SK-N-SH treated with all-trans-retinoic acid at 6 μM for 48 hours (cell line): ENCODE measurements at regions not wholly inside any gene's neighbourhood (a gene's known extent, or its start where the extent isn't known, plus 50 kb on each side); places are given as distances from the start of the nearest gene placed in this dataset.

ENCODE experiments used
- ATAC-seq: fragments of 200-7000 bp; cut with Tn5 transposase; 3 replicates; pipeline ENCODE4 v1.9.1; 2020; ENCODE audit warnings: mild to moderate bottlenecking, moderate library complexity
- ARNTL ChIP-seq: fragments of 450-650 bp; formaldehyde crosslinking; IDR thresholded peaks from 2 replicates; pipeline ENCODE4 v1.5.0; 2020; ENCODE audit warnings: low read depth, mild to moderate bottlenecking, moderate library complexity, borderline replicate concordance
- BACH2 ChIP-seq: fragments of 250-450 bp; sonication (Bioruptor Pico); IDR thresholded peaks from 2 replicates; pipeline ENCODE4 v1.9.0; 2021; ENCODE audit warnings: mild to moderate bottlenecking, borderline replicate concordance
- CREB5 ChIP-seq: fragments of 250-450 bp; sonication (Bioruptor Pico); IDR thresholded peaks from 2 replicates; pipeline ENCODE4 v1.5.1; 2020; ENCODE audit warnings: low read depth, mild to moderate bottlenecking, moderate library complexity
- CSDC2 ChIP-seq: fragments of 250-450 bp; sonication (Bioruptor Pico); IDR thresholded peaks from 2 replicates; pipeline ENCODE4 v1.5.0; 2020; ENCODE audit warnings: mild to moderate bottlenecking, moderate library complexity
- CSRNP3 ChIP-seq: fragments of 250-450 bp; sonication (Bioruptor Pico); IDR thresholded peaks from 2 replicates; pipeline ENCODE4 v1.5.1; 2021; ENCODE audit warnings: mild to moderate bottlenecking, moderate library complexity
- ESRRG ChIP-seq: fragments of 250-450 bp; sonication (Bioruptor Pico); IDR thresholded peaks from 2 replicates; pipeline ENCODE4 v1.6.1; 2021; ENCODE audit warnings: mild to moderate bottlenecking
- GLIS3 ChIP-seq: fragments of 250-450 bp; sonication (Bioruptor Pico); IDR thresholded peaks from 2 replicates; pipeline ENCODE4 v1.5.0; 2020; ENCODE audit warnings: mild to moderate bottlenecking, moderate library complexity
- OSR1 ChIP-seq: fragments of 250-450 bp; sonication (Bioruptor Pico); IDR thresholded peaks from 2 replicates; pipeline ENCODE4 v1.8.0; 2022; ENCODE audit warnings: moderate library complexity, mild to moderate bottlenecking, inconsistent platforms
- PATZ1 ChIP-seq: fragments of 250-450 bp; sonication (Bioruptor Pico); IDR thresholded peaks from 2 replicates; pipeline ENCODE4 v1.8.0; 2020; ENCODE audit warnings: mild to moderate bottlenecking, moderate library complexity, borderline replicate concordance
- PPARA ChIP-seq: fragments of 250-450 bp; sonication (Bioruptor Pico); IDR thresholded peaks from 2 replicates; pipeline ENCODE4 v1.5.0; 2020; ENCODE audit warnings: mild to moderate bottlenecking, borderline replicate concordance
- RARB ChIP-seq: fragments of 250-450 bp; sonication (Bioruptor Pico); IDR thresholded peaks from 2 replicates; pipeline ENCODE4 v1.8.0; 2021; ENCODE audit warnings: mild to moderate bottlenecking, moderate library complexity
- SNAI2 ChIP-seq: fragments of 250-450 bp; sonication (Bioruptor Pico); IDR thresholded peaks from 2 replicates; pipeline ENCODE4 v1.5.0; 2020; ENCODE audit warnings: mild to moderate bottlenecking, moderate library complexity
- TCF4 ChIP-seq: fragments of 250-450 bp; sonication (Bioruptor Pico); IDR thresholded peaks from 2 replicates; pipeline ENCODE4 v1.8.0; 2021; ENCODE audit warnings: mild to moderate bottlenecking, moderate library complexity, borderline replicate concordance
- TOX ChIP-seq: fragments of 250-450 bp; sonication (Bioruptor Pico); IDR thresholded peaks from 2 replicates; pipeline ENCODE4 v1.8.0; 2021; ENCODE audit warnings: mild to moderate bottlenecking, moderate library complexity, borderline replicate concordance
- TSHZ2 ChIP-seq: fragments of 250-450 bp; sonication (Bioruptor Pico); IDR thresholded peaks from 2 replicates; pipeline ENCODE4 v1.5.0; 2020; ENCODE audit warnings: mild to moderate bottlenecking, moderate library complexity
- ZC3H10 ChIP-seq: fragments of 250-450 bp; sonication (Bioruptor Pico); IDR thresholded peaks from 2 replicates; pipeline ENCODE4 v1.5.1; 2021; ENCODE audit warnings: mild to moderate bottlenecking, moderate library complexity
- ZFP3 ChIP-seq: fragments of 250-450 bp; sonication (Bioruptor Pico); IDR thresholded peaks from 2 replicates; pipeline ENCODE4 v1.5.0; 2020; ENCODE audit warnings: mild to moderate bottlenecking, moderate library complexity
- ZFP30 ChIP-seq: fragments of 450-650 bp; formaldehyde crosslinking; IDR thresholded peaks from 2 replicates; pipeline ENCODE4 v1.5.0; 2022; ENCODE audit warnings: mild to moderate bottlenecking, moderate library complexity
- ZNF565 ChIP-seq: fragments of 450-650 bp; formaldehyde crosslinking; conservative IDR thresholded peaks from 2 replicates; pipeline ENCODE4 v1.5.0; 2020; ENCODE audit warnings: low read depth, mild to moderate bottlenecking, moderate library complexity
- ZNF70 ChIP-seq: fragments of 450-650 bp; formaldehyde crosslinking; IDR thresholded peaks from 2 replicates; pipeline ENCODE4 v1.5.0; 2020; ENCODE audit warnings: mild to moderate bottlenecking, moderate library complexity

GRCh38 chr6:169884158-169884557 lies 132.7 kb downstream of the ERMARD start:
- TF ChIP-seq RARB (CRISPR knock-in tag) = no peak
- TF ChIP-seq SNAI2 = no peak
- TF ChIP-seq CSRNP3 (CRISPR knock-in tag) = no peak
- no peak for TF ChIP-seq ZFP30 (CRISPR knock-in tag)
- TF ChIP-seq ARNTL (CRISPR knock-in tag) = no peak
- no peak for TF ChIP-seq ZFP3 (CRISPR knock-in tag)

GRCh38 chr6:169883316-169883715 lies 131.9 kb downstream of the ERMARD start:
- no peak for TF ChIP-seq ESRRG (CRISPR knock-in tag)
- TF ChIP-seq GLIS3 (CRISPR knock-in tag) = no peak
- no peak for ATAC-seq

More at GRCh38 chr6:169884158-169884557, 132.7 kb downstream of the ERMARD start:
- ATAC-seq = no peak

- no peak for ATAC-seq
- no peak for TF ChIP-seq CSDC2 (CRISPR knock-in tag)
- TF ChIP-seq CREB5 (CRISPR knock-in tag) = no peak
- TF ChIP-seq BACH2 (CRISPR knock-in tag) = no peak
- TF ChIP-seq CSRNP3 (CRISPR knock-in tag) = no peak
- TF ChIP-seq PPARA = no peak
- no peak for TF ChIP-seq ARNTL (CRISPR knock-in tag)
- TF ChIP-seq ZNF565 (CRISPR knock-in tag) = no peak
Observed at GRCh38 chr6:169881976-169882375, 130.6 kb downstream of the ERMARD start.

GRCh38 chr6:169881398-169881797 lies 130.0 kb downstream of the ERMARD start:
- no peak for TF ChIP-seq TCF4 (CRISPR knock-in tag)
- no peak for TF ChIP-seq BACH2 (CRISPR knock-in tag)
- no peak for TF ChIP-seq TSHZ2 (CRISPR knock-in tag)
- no peak for TF ChIP-seq TOX
- no peak for TF ChIP-seq ZFP30 (CRISPR knock-in tag)
- TF ChIP-seq ZNF70 = no peak
- TF ChIP-seq OSR1 (CRISPR knock-in tag) = no peak
- no peak for TF ChIP-seq ZC3H10 (CRISPR knock-in tag)
- ATAC-seq = no peak

- TF ChIP-seq CSDC2 (CRISPR knock-in tag) (no peak), ESRRG (CRISPR knock-in tag) (no peak), ZNF565 (CRISPR knock-in tag) (no peak)
- ATAC-seq = no peak
Observed at GRCh38 chr6:169880516-169880915, 129.1 kb downstream of the ERMARD start.

- ATAC-seq = no peak
- TF ChIP-seq TSHZ2 (CRISPR knock-in tag) (no peak), ZNF565 (CRISPR knock-in tag) (no peak), PATZ1 (CRISPR knock-in tag) (no peak)
- TF ChIP-seq, all 23 proteins: peak for 0
Observed at GRCh38 chr6:169869301-169869700, 117.9 kb downstream of the ERMARD start.
